HG02852 (cell line): ENCODE measurements at regions not wholly inside any gene's neighbourhood (a gene's known extent, or its start where the extent isn't known, plus 50 kb on each side); places are given as distances from the start of the nearest gene placed in this dataset.
"Not testable (repeated sequence)": the region's sequence is repeated elsewhere in the genome, so short reads cannot be mapped to it uniquely, and the experiment has no call there.

ENCODE experiments used
- ATAC-seq: cut with Tn5 transposase; IDR thresholded peaks from one replicate; pipeline ENCODE4 v1.9.1; 2021; ENCODE audit warnings: mild to moderate bottlenecking, moderate library complexity; ENCODE audit not compliant: unreplicated experiment

GRCh38 chr12:74051848-74052247, 485.8 kb upstream of the ATXN7L3B start:
- ATAC-seq, result no peak

GRCh38 chr12:74066476-74066875, 471.2 kb upstream of the ATXN7L3B start:
- no peak for ATAC-seq

- ATAC-seq, result no peak
These were observed 466.5 kb upstream of the ATXN7L3B start for GRCh38 chr12:74071182-74071581.

GRCh38 chr12:74076918-74077317, 460.7 kb upstream of the ATXN7L3B start:
- ATAC-seq, result no peak

GRCh38 chr12:74105434-74105833, 432.2 kb upstream of the ATXN7L3B start:
- ATAC-seq, result no peak

- ATAC-seq, result no peak
These were observed 428.9 kb upstream of the ATXN7L3B start for GRCh38 chr12:74108729-74109128.

GRCh38 chr12:74111688-74112360, 425.8 kb upstream of the ATXN7L3B start:
- no peak for ATAC-seq

- ATAC-seq, result no peak
These were observed 417.7 kb upstream of the ATXN7L3B start for GRCh38 chr12:74119811-74120362.

GRCh38 chr12:74120644-74121043, 417.0 kb upstream of the ATXN7L3B start:
- no peak for ATAC-seq

- no peak for ATAC-seq
These were observed 407.9 kb upstream of the ATXN7L3B start for GRCh38 chr12:74129702-74130101.

- ATAC-seq, result no peak
These were observed 393.2 kb upstream of the ATXN7L3B start for GRCh38 chr12:74144396-74144795.

GRCh38 chr12:74145328-74145727, 392.3 kb upstream of the ATXN7L3B start:
- ATAC-seq, result no peak

- ATAC-seq, result no peak
These were observed 388.8 kb upstream of the ATXN7L3B start for GRCh38 chr12:74148849-74149248.

- ATAC-seq, result no peak
These were observed 385.3 kb upstream of the ATXN7L3B start for GRCh38 chr12:74152370-74152769.

GRCh38 chr12:74166096-74166495, 371.5 kb upstream of the ATXN7L3B start:
- no peak for ATAC-seq

GRCh38 chr12:74169607-74170006, 368.0 kb upstream of the ATXN7L3B start:
- no peak for ATAC-seq

GRCh38 chr12:74170645-74171477, 366.8 kb upstream of the ATXN7L3B start:
- no peak for ATAC-seq

- no peak for ATAC-seq
These were observed 366.1 kb upstream of the ATXN7L3B start for GRCh38 chr12:74171478-74171909.

GRCh38 chr12:74174961-74175360, 362.7 kb upstream of the ATXN7L3B start:
- ATAC-seq, result not testable (repeated sequence)

GRCh38 chr12:74185360-74185759, 352.3 kb upstream of the ATXN7L3B start:
- no peak for ATAC-seq

GRCh38 chr12:74193191-74193590, 344.4 kb upstream of the ATXN7L3B start:
- ATAC-seq, result no peak

GRCh38 chr12:74204236-74204635, 333.4 kb upstream of the ATXN7L3B start:
- no peak for ATAC-seq
